Left renal pelvis (tissue), 4 donors: ENCODE measurements at regions not wholly inside any gene's neighbourhood (a gene's known extent, or its start where the extent isn't known, plus 50 kb on each side); places are given as distances from the start of the nearest gene placed in this dataset.
A peak's percentile ranks its signal among the peaks of the same experiment; 100 is the strongest.

ENCODE experiments used
- DNase-seq, 4 donors: peaks; one replicate each; pipeline ENCODE4 v3.0.0-alpha.2; 2013; ENCODE audit warnings: low read depth in 4 of 4, low spot score in 3 of 4

- no peak for DNase-seq
Measured at GRCh38 chr2:8158711-8159110, 523.1 kb upstream of the ID2 start.

- DNase-seq: no peak
Measured at GRCh38 chr2:8159211-8159965, 522.5 kb upstream of the ID2 start.

- no peak for DNase-seq
Measured at GRCh38 chr2:8159966-8160603, 521.8 kb upstream of the ID2 start.

DNA sequence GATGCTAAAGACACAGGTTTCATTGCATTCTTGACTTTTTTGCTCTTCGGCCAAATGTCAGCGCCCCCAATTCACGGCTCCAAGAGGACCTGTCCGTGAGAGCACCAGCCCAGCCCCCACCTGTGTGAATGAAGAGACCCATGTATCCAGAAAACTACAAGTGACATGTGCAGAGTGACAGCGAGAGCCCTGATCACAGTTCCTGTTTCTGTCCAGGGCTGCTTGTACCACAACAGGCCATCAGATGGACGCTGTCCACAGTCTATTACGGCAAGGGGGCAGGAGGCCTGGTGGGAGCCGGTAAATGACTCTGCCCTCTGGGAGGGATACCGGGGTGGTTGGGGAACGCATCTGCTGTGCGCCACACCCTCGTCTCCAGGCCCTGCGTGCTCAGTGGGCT is 520.9 kb upstream of the ID2 start:
- no peak for DNase-seq

DNA sequence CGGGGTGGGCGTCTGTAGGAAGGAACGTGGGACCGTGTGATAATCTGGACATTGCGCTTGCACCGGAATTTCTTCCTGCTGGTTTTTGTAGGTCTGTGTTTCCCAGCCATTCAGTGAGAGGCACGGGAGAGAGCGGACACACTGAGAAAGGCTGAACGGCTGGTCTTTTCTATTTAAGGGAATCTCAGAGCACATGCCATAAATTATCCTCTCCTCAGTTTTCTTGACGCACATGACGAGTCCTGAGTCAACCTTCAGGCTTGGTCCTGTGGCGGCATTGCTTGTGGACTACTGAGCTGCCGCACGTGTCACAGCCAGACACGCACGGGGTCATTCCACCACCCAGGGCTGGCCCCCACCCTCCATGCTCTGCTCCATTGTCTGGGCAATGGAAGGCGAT is 519.3 kb upstream of the ID2 start:
- peak in 1 of 4 donors; percentile 33 for DNase-seq

DNA sequence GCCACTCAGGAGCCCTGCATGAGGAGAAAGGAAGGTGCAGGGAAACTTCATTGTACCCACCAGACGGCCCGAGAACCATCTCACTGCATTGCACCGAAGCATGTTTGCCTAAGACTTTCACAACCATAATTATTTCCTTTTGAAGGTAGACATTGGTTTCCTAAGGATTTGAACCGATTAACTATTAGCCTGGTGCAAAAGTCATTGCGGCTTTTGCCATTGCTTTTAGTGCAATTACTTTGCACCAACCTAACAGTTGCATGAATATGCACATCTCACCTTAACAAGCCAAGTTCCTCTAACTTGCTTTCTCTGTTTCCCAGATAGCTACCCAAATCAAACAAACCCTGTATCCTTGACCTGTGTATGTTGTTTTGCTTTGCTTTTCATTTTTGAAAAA is 516.3 kb upstream of the ID2 start:
- no peak for DNase-seq

- DNase-seq: no peak
Measured at GRCh38 chr2:8168022-8168717, 513.7 kb upstream of the ID2 start.

DNA sequence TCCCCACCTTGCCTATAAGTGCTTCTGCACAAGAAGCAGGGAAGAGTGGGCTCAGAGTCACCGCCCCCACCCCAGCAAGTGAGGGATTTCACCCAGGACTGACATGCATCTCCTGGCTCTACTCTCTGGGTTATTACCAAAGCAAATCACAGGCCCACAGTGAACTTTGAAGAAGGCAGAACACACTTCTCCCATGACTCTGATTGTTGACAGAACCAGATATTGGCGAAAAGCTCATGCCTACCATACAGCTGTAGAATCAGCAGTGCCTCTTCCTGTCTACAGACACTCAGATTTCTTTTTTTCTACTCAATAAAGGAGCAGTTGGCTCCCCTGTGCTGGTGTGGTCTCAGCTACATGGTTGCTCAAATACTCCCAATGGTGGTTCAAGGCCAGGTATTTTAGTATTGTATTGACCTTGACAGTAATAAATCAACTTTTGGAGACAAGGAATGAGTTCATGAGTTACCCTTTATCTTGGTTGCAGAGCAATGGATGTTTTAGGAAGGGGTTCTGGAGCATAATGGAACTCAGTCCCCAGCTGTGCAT is 512.9 kb upstream of the ID2 start:
- no peak for DNase-seq

GRCh38 chr2:8169443-8169842 is 512.4 kb upstream of the ID2 start:
- no peak for DNase-seq

DNA sequence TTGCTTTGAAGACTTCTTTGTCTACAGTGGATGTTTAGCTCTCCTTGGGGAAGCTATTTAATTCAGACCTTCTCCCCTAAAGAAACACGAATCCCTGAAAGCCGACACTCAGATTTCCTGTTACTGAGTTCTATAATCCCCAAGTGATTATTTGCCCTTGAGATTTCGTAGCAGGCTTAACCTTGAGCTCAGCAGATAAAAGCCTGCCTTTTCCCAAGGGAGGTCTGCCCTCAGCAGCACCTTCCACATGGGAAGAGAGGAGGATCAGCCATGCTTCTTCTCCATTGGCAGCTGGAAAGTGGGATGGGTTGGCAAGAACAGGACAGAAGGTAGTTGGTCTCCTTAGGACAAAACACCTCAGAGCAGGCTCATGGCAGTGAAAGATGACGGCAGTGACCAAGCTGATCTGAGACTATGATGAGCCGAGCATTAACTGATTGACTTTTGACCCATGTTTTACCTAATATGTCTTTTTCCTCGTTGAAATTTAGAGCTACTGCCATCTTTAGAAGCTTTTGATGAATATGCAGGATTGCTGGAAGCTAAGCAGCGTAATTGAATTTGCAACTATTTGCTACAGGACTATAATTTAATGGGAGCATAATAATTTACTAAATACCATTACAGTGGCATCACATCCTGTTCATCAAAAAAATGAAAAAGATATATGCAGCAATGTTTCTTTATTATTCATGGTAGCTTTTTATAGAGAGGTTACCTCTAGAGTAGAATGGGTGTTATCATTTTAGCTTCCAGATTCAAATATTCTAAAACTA is 511.1 kb upstream of the ID2 start:
- no peak for DNase-seq

- DNase-seq: no peak
Measured at GRCh38 chr2:8171608-8172007, 510.2 kb upstream of the ID2 start.

GRCh38 chr2:8172661-8173060 is 509.2 kb upstream of the ID2 start:
- no peak for DNase-seq

DNA sequence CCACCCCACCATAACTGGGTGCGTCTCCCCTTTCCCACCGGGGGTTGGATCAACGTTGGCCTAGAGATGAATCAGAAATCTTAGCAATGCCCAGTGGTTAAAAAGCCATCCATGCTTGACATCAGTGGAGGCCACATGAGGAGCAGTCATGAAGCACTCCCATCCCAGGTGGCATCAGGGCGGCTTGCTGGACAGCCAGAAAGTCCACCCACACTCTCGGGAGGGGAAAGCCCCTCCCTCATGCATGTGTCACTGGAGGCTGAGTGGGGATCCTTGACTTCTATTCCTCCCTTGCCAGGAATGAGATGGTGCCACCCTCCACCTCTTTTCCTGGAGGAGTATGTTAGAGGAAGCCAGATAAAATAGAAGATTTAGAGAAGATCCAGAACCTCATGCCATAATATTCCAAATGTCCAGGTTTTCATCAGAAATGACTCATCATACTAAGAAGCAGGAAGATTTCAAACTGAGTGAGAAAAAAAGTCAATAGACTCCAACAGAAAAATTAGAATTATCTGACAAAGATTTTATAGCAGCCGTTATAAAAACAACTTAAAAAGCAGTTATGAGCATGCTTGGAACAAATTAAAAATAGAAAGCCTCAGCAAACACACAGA is 507.1 kb upstream of the ID2 start:
- DNase-seq: no peak

DNA sequence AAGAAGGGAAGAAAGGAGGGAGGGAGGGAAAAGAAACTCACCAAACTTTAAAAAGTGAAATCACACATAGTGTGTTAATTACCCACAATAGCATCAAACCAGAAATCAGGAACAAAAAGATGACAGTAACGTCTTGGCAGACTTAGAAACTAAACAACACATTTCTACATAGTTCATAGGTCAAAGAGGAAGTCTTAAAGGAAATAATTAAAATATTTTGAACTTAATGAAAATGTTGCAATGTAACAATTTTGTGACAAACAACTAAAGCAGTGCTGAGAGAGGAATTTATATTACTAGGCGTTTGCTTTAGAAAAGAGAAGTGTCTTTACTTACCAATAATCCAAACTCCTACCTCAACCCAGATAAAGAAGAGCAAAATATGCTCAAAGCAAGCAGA is 505.0 kb upstream of the ID2 start:
- DNase-seq: no peak

DNA sequence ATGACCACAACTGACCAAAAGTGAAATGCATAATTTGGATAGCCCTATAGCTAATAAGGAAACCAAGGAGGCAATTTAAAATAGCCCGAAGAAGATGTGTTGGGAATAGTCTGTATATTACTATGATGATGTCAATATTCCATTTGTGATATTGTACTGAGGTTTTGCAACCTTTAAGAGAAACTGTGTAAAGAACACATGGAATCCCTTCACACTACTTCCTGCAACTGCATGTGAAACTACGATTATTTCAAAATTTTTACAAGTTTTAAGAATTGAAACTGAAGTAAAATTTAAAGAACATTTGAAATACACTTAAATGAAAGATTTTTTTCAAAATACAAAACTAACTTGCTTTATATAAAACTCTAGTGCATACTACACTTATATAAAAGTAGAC is 504.3 kb upstream of the ID2 start:
- DNase-seq: no peak

DNA sequence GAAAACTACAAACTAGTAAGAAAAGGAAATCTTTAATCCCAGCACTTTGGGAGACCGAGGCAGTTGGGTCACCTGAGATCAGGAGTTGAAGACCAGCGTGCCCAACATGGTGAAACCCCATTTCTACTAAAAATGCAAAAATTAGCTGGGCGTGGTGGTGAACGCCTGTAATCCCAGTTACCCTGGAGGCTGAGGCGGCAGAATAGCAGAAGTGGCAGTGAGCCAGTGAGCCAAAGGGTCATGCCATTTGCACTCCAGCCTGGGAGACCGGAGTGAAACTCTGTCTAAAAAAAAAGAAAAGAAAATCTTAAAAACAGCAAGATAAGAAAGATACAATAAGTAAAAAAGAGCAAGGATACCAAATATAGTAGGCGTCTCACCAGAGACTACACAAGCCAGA is 502.9 kb upstream of the ID2 start:
- no peak for DNase-seq

GRCh38 chr2:8189316-8189715 is 492.5 kb upstream of the ID2 start:
- DNase-seq: no peak

GRCh38 chr2:8190279-8190678 is 491.6 kb upstream of the ID2 start:
- DNase-seq: no peak

DNA sequence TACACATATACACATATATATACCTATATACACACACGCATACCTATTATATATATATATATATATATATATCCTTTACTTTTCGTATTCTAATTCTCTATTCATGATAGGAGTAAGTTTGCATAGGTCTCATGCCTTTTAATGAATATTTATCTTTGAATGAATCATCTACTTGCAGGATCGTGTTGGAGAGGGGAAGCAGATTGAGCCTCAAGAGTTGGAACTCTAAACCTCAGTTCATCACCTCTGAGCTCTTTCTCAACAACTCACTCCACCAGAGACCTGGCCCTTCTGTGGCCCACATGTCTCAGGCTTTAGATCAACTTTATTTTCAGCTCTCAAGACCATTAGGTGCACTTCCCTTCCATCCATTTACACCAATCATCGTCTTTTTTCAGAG is 490.4 kb upstream of the ID2 start:
- no peak for DNase-seq

DNA sequence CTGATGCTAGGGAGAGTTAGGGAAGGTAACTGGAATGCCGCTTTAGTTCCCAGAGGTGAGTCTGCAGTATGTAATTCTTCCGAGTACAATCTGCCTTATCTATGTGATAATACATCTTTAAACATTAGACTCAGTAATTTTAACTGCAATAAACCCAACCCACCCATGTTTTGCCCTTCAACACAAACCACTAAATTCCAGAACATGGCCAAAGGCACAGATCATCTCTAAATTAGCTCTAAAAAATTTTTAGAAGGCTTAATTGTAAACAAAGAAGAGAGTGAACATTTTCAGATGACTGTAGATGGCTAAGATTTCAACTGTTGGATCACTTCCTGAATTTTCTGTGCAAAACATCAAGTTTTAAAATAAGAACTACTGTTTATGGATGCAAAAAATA is 488.7 kb upstream of the ID2 start:
- no peak for DNase-seq
